ENCODE measurements at regions not wholly inside any gene's neighbourhood (a gene's known extent, or its start where the extent isn't known, plus 50 kb on each side); places are given as distances from the start of the nearest gene placed in this dataset.
A peak's percentile ranks its signal among the peaks of the same experiment; 100 is the strongest.
"Not testable (repeated sequence)": the region's sequence is repeated elsewhere in the genome, so short reads cannot be mapped to it uniquely, and the experiment has no call there.

DNA sequence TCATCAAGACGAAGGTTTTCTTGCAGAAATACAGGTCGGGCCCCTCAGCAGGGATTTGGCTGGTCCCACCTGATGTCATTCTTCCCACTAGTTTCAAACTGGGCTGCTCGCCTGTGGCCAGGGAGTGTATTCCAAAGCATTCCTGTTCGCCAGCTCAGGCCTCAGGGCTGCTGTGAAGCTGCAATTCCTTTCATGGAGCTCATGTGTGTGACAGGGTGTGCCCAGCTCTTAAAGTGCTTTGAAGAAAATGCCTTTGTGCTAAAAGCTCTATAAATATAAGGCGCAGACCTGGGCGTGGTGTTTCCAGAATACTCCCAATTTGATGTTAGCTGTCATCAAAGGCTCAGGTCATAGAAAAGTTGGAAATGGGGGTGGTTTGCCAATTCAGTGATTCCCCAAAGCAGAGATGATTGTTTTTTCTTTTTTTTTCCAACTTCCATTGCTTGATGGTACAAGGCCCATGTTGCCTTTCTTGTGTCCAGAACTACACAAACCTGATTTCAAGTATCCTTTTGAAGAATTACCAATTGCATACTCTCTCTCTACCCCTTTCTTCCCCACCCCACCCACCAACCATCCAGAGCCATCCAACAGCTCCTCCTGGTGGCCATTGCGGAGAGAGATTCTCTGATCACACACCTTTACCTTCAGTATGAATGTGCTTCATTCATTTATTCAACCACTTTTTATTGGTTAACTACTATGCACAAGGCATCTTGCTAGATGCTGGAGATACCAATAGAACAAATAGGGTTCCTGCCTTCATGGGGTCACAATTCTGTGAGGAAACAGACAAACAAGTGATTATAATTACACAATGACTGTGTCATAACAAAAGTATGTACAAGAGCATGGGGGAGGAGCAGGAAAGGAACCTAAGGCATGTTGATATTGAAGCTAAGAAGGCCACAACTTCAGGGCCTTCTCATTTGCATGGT is 297.3 kb upstream of the LYZL1 start:
- TF ChIP-seq, protein P1, sequence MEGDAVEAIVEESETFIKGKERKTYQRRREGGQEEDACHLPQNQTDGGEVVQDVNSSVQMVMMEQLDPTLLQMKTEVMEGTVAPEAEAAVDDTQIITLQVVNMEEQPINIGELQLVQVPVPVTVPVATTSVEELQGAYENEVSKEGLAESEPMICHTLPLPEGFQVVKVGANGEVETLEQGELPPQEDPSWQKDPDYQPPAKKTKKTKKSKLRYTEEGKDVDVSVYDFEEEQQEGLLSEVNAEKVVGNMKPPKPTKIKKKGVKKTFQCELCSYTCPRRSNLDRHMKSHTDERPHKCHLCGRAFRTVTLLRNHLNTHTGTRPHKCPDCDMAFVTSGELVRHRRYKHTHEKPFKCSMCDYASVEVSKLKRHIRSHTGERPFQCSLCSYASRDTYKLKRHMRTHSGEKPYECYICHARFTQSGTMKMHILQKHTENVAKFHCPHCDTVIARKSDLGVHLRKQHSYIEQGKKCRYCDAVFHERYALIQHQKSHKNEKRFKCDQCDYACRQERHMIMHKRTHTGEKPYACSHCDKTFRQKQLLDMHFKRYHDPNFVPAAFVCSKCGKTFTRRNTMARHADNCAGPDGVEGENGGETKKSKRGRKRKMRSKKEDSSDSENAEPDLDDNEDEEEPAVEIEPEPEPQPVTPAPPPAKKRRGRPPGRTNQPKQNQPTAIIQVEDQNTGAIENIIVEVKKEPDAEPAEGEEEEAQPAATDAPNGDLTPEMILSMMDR (IDR thresholded peaks at IDR 0.05; ENCODE audit: low read length, missing control alignments), result peak; percentile 86
- DNase-seq (ENCODE audit: low read depth), result peak; percentile 73
- no peak overlapping the region for H3K4me3 ChIP-seq (replicated peaks; ENCODE audit: low read depth, low read length)

DNA sequence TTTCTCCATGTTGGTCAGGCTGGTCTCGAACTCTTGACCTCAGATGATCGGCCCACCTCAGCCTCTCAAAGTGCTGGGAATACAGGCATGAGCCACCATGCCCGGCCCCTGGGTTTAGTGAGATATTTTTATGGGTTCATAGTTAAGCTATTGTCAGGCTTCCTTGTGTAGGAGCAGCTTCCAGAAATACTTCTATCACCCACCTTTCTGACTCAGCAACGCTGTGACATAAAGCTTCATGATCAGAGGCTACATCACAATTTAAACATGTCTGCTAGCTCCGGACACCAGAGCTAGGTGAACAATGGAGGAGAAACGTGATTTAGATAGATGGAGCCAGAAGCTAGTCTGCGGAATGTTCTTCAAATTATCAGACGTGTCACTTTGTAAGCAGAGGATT is 295.8 kb upstream of the LYZL1 start:
- no peak for DNase-seq (ENCODE audit: low read depth)
- TF ChIP-seq, protein P1 (IDR thresholded peaks at IDR 0.05; ENCODE audit: low read length, missing control alignments), result no peak
- H3K4me3 ChIP-seq (replicated peaks; ENCODE audit: low read depth, low read length), result no peak overlapping the region

DNA sequence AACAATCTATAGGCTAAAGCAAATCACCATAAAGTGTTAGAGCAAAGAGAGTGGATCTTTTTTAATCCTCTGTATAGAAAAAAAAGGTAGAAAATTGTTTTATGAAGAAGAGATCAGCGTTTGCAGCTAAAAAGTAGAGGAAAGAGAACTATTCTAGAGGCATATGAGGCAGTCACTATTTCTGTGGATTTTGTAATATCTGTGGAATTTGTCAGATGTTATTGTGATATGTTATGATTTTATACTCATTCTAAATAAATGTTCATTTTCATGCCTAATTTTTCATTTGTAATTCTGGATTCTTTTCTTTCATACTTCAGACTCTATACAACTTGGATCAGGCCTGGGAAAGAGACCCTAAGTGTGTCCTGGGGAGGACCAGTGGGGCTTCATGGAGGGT is 295.0 kb upstream of the LYZL1 start:
- no peak for DNase-seq (ENCODE audit: low read depth)
- TF ChIP-seq, protein P1 (IDR thresholded peaks at IDR 0.05; ENCODE audit: low read length, missing control alignments), result no peak
- H3K4me3 ChIP-seq (replicated peaks; ENCODE audit: low read depth, low read length), result no peak overlapping the region

DNA sequence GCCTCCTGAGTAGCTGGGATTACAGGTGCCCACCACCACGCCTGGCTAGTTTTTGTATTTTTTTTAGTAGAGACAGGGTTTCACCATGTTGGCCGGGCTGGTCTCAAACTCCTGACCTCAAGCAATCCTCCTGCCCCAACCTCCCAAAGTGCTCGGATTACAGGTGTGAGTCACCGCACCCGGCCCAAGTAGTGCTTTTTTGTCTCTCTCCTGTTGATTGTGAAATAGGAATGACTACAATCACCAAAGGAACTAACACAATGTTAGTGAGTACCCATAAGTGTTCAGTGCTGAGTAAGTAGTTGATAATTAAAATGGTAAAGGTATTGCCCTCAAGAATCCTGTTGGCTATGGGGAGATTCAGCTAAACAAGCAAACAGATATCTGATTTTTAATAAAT is 294.1 kb upstream of the LYZL1 start:
- DNase-seq (ENCODE audit: low read depth); H3K4me3 ChIP-seq (replicated peaks; ENCODE audit: low read depth, low read length): not testable (repeated sequence)

DNA sequence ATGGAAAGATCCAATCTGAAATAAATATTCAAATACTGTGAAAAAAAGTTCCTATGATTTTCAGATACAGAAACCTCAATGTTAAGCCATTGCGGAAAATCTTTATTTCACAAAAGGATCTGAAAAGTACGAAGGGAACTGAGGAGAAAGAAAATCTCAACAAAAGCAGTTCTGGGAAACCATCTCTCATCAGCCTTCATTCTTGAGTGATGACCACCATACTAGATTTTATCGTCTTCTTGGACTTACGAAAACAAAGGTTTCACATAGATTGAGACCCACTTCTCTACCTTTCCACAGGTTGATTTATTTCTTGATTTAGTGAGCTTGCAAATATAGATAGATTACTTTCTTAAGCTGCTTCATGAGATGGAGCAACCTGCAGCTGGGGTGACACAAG is 293.4 kb upstream of the LYZL1 start:
- TF ChIP-seq, protein P1 (IDR thresholded peaks at IDR 0.05; ENCODE audit: low read length, missing control alignments), result no peak
- DNase-seq (ENCODE audit: low read depth), result no peak
- H3K4me3 ChIP-seq (replicated peaks; ENCODE audit: low read depth, low read length), result no peak overlapping the region

DNA sequence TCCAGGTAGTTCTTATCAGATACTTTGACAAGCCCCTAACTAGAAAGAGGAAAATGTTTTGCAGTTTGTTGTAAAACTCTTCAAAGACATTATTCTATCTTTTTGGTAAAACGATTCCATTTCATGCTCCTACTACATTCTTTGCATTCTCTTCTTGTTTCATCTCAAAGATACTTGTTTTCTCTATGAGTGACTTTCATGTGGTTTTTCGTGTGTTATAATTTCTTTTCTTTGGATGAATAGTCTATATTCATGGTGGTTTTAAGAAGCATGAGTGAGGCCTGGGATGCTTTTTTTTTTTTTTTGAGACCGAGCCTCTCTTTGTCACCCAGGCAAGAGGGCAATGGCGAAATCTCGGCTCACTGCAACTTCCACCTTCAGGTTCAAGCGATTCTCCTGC is 292.5 kb upstream of the LYZL1 start:
- TF ChIP-seq, protein P1 (IDR thresholded peaks at IDR 0.05; ENCODE audit: low read length, missing control alignments), result no peak
- no peak overlapping the region for H3K4me3 ChIP-seq (replicated peaks; ENCODE audit: low read depth, low read length)
- no peak for DNase-seq (ENCODE audit: low read depth)

DNA sequence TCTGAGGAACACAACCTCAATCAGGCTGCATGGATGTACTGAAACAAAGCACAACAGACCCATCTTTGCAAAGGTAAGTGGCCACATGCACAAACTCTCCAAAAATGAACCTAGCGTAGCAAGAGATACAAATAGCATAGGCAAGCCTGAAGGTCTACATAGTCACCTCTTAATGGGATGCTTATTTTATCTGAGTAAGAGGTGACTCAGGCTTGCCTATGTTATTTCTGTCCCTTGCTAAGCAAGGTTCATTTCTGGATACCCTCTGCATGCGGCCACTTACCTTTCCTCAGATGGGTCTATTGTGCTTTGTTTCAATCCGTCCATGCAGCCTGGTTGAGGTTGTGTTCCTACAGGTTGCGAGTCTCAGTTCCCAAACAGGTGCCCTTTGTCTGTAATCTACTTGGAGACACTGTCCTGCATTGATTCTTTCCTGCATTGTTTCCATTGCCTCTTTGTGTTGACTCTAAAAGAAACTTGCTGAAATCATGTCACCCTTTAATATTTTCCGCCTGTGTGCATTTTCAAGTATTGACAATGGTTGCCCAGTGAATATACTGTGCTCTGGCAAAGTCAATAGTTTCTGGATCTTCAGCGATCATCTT is 291.8 kb upstream of the LYZL1 start:
- H3K4me3 ChIP-seq (replicated peaks; ENCODE audit: low read depth, low read length), result no peak overlapping the region
- no peak for DNase-seq (ENCODE audit: low read depth)
- TF ChIP-seq, protein P1 (IDR thresholded peaks at IDR 0.05; ENCODE audit: low read length, missing control alignments), result no peak

Measured in fibroblast of pulmonary artery (primary cell).